OCI-LY7 (cell line): ENCODE measurements at regions not wholly inside any gene's neighbourhood (a gene's known extent, or its start where the extent isn't known, plus 50 kb on each side); places are given as distances from the start of the nearest gene placed in this dataset.

ENCODE experiments used
- CTCF ChIP-seq: fragments of 200-600 bp; sonication (generic); conservative IDR thresholded peaks from 2 replicates; pipeline ENCODE4 v1.5.1; 2014; ENCODE audit warnings: mild to moderate bottlenecking, antibody characterized with exemption, low read length, moderate library complexity, mixed read lengths
- EZH2phosphoT487 ChIP-seq: fragments of 200-600 bp; sonication (generic); IDR thresholded peaks from 2 replicates; pipeline ENCODE4 v1.6.1; 2018; ENCODE audit warnings: low read depth, borderline replicate concordance, mild to moderate bottlenecking, mixed run types, antibody characterized with exemption, low read length, moderate library complexity, mixed read lengths

GRCh38 chr1:90134175-90134955 lies 139.5 kb downstream of the ZNF326 start:
- TF ChIP-seq CTCF (no peak), EZH2phosphoT487 (no peak)
